ENCODE measurements at regions not wholly inside any gene's neighbourhood (a gene's known extent, or its start where the extent isn't known, plus 50 kb on each side); places are given as distances from the start of the nearest gene placed in this dataset.

- TF ChIP-seq POLR2A (IDR thresholded peaks at IDR 0.05): no peak
- no peak for TF ChIP-seq CTCF (IDR thresholded peaks at IDR 0.05)
Measured at GRCh38 chr9:17906841-17907778, 328.2 kb downstream of the SH3GL2 start.

All from esophagus squamous epithelium (tissue), 4 donors.